GM12878 (cell line): ENCODE measurements at regions not wholly inside any gene's neighbourhood (a gene's known extent, or its start where the extent isn't known, plus 50 kb on each side); places are given as distances from the start of the nearest gene placed in this dataset.

Experiments used
- ATF3 ChIP-seq: IDR thresholded peaks from 2 replicates; pipeline ENCODE4 v1.6.1; 2011; ENCODE audit warnings: low read depth, mild to moderate bottlenecking, low read length, moderate library complexity, borderline replicate concordance; ENCODE audit errors: extremely low read depth
- CEBPB ChIP-seq, 2 experiments: fragments of 150-350 bp in 1 of 2; IDR thresholded peaks; 2 replicates each; pipeline ENCODE4 v1.6.1; 2012 to 2014; ENCODE audit warnings: low read depth in 2 of 2, low read length in 2 of 2, borderline replicate concordance in 1 of 2, inconsistent platforms in 1 of 2
- CHD2 ChIP-seq: IDR thresholded peaks from 2 replicates; pipeline ENCODE4 v1.6.1; 2011; ENCODE audit warnings: low read depth, low read length, improper control_type of control experiment, borderline replicate concordance
- EZH2 ChIP-seq: IDR thresholded peaks from 2 replicates; pipeline ENCODE4 v1.6.1; 2012; ENCODE audit warnings: low read depth, mild to moderate bottlenecking, control low read depth, inconsistent platforms, low read length, borderline replicate concordance; ENCODE audit not compliant: control insufficient read depth
- MAX ChIP-seq: IDR thresholded peaks from 2 replicates; pipeline ENCODE4 v1.6.1; 2012; ENCODE audit warnings: low read depth, low read length, improper control_type of control experiment
- MTA3 ChIP-seq: IDR thresholded peaks from 2 replicates; pipeline ENCODE4 v1.6.1; 2012; ENCODE audit warnings: low read length, inconsistent platforms, borderline replicate concordance
- MYC ChIP-seq: IDR thresholded peaks from 2 replicates; pipeline ENCODE4 v1.6.1; 2011; ENCODE audit warnings: mild to moderate bottlenecking, low read length, moderate library complexity, inconsistent platforms; ENCODE audit not compliant: insufficient read depth, insufficient replicate concordance, insufficient read length, severe bottlenecking
- NFIC ChIP-seq: IDR thresholded peaks from 2 replicates; pipeline ENCODE4 v1.6.1; 2012; ENCODE audit warnings: low read depth, mild to moderate bottlenecking, inconsistent platforms, low read length, moderate library complexity
- POLR2A ChIP-seq: IDR thresholded peaks from 2 replicates; pipeline ENCODE4 v1.6.1; 2011; ENCODE audit warnings: low read depth, mild to moderate bottlenecking, low read length
- RB1 ChIP-seq: fragments of 450-650 bp; formaldehyde crosslinking; IDR thresholded peaks from 2 replicates; pipeline ENCODE4 v1.6.1; 2017; ENCODE audit warnings: mild to moderate bottlenecking, borderline replicate concordance
- SIN3A ChIP-seq: IDR thresholded peaks from 2 replicates; pipeline ENCODE4 v1.6.1; 2012; ENCODE audit warnings: low read depth, low read length, improper control_type of control experiment
- TAF1 ChIP-seq: IDR thresholded peaks from 2 replicates; pipeline ENCODE4 v1.6.1; 2011; ENCODE audit warnings: mild to moderate bottlenecking, low read depth, low read length, borderline replicate concordance
- TF ChIP-seq, protein P1 (sequence below), 3 experiments: IDR thresholded peaks in 2 of 3; conservative IDR thresholded peaks in 1 of 3; 2 replicates each; pipeline ENCODE4 v1.5.1; 2011; ENCODE audit warnings: low read depth in 3 of 3, low read length in 3 of 3, mild to moderate bottlenecking in 3 of 3, control low read depth in 2 of 3, moderate library complexity in 2 of 3, inconsistent platforms in 1 of 3, mixed read lengths in 1 of 3; ENCODE audit not compliant: control insufficient read depth in 2 of 3, insufficient read depth in 1 of 3; ENCODE audit errors: extremely low read depth in 1 of 3

DNA sequence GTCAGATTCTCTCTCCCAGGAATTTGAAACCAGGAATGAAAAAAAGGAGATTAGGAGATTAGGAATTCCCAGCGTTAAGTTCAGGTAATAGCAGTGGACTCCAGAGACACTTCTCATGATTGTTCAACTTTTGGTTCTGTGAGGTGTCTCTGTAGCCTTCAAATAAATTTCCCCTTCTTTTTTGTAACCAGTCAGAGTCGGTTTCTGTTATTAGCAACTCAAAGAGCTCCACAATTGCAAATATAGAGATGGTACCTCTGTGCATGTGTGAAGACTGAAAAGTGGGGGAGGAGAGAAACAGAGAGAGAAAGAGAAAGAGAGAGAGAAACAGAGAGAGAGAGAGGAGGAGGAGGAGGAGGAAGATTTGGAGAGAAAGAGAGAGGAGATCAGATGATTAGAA is 112.8 kb upstream of the STEAP1B start:
- TF ChIP-seq MYC: no peak
- TF ChIP-seq MAX: no peak
- no peak for TF ChIP-seq MTA3
- TF ChIP-seq RB1: no peak
- peak; percentile 26; the same call in 1 of the 2 replicates for TF ChIP-seq NFIC
- TF ChIP-seq POLR2A: no peak
- no peak for TF ChIP-seq SIN3A
- no peak for TF ChIP-seq CEBPB (IDR thresholded peaks at IDR 0.05; ENCODE audit: borderline replicate concordance in 1 of 2, low read depth in 2 of 2, low read length in 2 of 2)
- TF ChIP-seq CHD2: no peak
- TF ChIP-seq, protein P1, sequence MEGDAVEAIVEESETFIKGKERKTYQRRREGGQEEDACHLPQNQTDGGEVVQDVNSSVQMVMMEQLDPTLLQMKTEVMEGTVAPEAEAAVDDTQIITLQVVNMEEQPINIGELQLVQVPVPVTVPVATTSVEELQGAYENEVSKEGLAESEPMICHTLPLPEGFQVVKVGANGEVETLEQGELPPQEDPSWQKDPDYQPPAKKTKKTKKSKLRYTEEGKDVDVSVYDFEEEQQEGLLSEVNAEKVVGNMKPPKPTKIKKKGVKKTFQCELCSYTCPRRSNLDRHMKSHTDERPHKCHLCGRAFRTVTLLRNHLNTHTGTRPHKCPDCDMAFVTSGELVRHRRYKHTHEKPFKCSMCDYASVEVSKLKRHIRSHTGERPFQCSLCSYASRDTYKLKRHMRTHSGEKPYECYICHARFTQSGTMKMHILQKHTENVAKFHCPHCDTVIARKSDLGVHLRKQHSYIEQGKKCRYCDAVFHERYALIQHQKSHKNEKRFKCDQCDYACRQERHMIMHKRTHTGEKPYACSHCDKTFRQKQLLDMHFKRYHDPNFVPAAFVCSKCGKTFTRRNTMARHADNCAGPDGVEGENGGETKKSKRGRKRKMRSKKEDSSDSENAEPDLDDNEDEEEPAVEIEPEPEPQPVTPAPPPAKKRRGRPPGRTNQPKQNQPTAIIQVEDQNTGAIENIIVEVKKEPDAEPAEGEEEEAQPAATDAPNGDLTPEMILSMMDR (IDR thresholded peaks at IDR 0.05 in 2 of 3, conservative IDR thresholded peaks at IDR 0.05 in 1 of 3; ENCODE audit: control insufficient read depth in 2 of 3, extremely low read depth in 1 of 3, insufficient read depth in 1 of 3, low read depth in 3 of 3, low read length in 3 of 3): no peak
- no peak for TF ChIP-seq ATF3
- no peak for TF ChIP-seq TAF1
- no peak for TF ChIP-seq EZH2
